Astrocyte of the spinal cord (primary cell): ENCODE measurements at regions not wholly inside any gene's neighbourhood (a gene's known extent, or its start where the extent isn't known, plus 50 kb on each side); places are given as distances from the start of the nearest gene placed in this dataset.
A peak's percentile ranks its signal among the peaks of the same experiment; 100 is the strongest.

ENCODE experiments used
- DNase-seq: peaks from one replicate; pipeline ENCODE4 v3.0.0; 2011; ENCODE audit warnings: low read depth, low spot score
- H3K4me3 ChIP-seq: 2 replicates; pipeline ENCODE4 v1.5.1; 2011; ENCODE audit warnings: low read depth, mild to moderate bottlenecking, low read length, moderate library complexity
- in situ Hi-C: cut with HindIII; loops from 2 replicates; pipeline ENCODE4 v1.10.0; 2017; ENCODE audit warnings: low sequenced_read_pairs
- TF ChIP-seq, protein P1 (sequence below): IDR thresholded peaks from 2 replicates; pipeline ENCODE4 v1.5.1; 2012; ENCODE audit warnings: low read depth, mild to moderate bottlenecking, low read length, inconsistent platforms

DNA sequence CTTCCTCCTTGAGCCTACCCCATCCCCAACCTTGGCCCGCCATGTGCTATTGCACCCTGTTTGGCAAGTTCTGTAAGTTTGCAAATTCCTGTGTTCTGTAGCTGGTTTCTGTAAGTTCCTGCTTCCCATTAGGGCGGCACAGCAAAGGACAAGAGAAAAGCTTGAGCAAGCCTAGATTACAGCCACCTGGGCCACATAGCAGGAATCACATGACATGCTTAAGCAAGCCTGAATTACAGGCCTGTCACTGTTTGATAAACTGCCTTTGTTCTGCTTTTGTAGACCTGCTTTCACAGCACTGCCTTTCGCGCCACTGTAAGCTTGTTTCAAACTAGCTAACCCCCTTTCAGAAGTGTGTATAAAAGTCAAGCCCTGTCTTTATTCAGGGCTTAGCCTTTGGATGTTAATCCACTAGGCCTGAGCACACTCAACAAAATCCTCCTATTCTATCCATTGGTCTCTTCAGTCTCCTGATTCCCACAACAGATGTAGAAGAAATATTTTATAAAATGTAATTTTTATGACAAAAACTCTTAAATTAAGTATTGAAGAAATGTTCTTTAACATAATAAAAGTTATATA, 906.8 kb upstream of the NDST4 start:
- TF ChIP-seq, protein P1, sequence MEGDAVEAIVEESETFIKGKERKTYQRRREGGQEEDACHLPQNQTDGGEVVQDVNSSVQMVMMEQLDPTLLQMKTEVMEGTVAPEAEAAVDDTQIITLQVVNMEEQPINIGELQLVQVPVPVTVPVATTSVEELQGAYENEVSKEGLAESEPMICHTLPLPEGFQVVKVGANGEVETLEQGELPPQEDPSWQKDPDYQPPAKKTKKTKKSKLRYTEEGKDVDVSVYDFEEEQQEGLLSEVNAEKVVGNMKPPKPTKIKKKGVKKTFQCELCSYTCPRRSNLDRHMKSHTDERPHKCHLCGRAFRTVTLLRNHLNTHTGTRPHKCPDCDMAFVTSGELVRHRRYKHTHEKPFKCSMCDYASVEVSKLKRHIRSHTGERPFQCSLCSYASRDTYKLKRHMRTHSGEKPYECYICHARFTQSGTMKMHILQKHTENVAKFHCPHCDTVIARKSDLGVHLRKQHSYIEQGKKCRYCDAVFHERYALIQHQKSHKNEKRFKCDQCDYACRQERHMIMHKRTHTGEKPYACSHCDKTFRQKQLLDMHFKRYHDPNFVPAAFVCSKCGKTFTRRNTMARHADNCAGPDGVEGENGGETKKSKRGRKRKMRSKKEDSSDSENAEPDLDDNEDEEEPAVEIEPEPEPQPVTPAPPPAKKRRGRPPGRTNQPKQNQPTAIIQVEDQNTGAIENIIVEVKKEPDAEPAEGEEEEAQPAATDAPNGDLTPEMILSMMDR = no peak
- in situ Hi-C loops = no loop called here
- DNase-seq = no peak
- H3K4me3 ChIP-seq = no peak overlapping the region

DNA sequence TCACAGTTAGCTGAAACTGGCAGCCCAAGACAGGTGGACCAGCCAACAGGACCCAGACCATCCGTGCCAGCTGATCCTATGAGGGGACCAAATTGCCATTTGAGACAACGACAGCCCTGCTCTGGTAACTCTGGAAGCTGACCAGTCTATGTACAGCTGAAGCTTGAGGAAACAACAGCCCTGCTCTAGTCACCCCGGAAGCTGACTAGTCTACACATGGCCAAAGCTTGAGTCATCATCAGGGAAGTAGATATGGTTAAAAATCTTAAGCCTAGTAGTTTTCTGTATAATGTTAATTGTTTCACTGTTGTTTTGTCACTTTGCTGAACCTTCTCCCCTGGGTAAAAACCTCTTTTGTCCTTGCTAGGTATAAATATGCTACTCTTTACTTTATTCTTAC, 905.4 kb upstream of the NDST4 start:
- no peak overlapping the region for H3K4me3 ChIP-seq
- DNase-seq = no peak
- TF ChIP-seq, protein P1 = no peak
- in situ Hi-C loops = no loop called here

DNA sequence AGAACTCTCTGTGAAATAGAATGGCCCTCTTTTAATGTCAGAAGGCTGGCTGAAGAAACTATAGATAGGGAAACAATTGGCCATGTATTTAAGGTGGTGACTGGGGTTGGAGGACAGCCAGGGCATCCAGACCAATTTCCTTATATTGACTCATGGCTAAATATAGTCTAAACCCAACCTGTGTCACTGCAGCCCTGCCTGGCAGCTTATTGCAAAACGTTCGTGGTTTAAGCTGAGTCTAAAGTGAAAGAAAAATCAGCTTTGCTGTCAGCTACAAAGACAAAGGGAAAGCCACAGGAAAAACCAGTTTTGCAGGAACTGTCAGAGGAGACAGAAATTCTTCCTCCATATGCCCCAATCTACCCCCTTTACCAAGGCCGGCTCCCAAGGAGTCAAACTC, 902.8 kb upstream of the NDST4 start:
- in situ Hi-C loops = no loop called here
- TF ChIP-seq, protein P1 = no peak
- peak; percentile 52 for DNase-seq
- no peak overlapping the region for H3K4me3 ChIP-seq

DNA sequence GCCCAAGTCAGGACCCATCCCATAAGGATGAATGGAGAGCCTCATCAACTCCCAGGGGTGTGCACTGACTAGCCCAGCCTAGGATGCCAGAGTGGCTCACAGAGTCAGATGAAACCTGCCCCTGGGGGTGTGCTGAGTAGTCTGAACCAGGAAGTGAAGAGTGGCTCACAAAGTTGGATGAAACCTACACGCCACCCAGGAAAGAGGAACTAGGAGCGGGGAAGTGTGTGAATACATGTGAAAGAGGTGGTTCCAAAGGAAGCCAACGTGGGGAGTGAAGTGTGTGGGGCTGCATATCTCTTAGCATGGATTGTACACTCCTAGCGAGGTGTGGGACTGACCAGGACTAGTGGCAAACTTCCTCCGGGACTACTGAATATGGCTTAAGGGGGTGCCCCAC, 902.1 kb upstream of the NDST4 start:
- H3K4me3 ChIP-seq = no peak overlapping the region
- TF ChIP-seq, protein P1 = no peak
- DNase-seq = no peak
- in situ Hi-C loops = no loop called here

DNA sequence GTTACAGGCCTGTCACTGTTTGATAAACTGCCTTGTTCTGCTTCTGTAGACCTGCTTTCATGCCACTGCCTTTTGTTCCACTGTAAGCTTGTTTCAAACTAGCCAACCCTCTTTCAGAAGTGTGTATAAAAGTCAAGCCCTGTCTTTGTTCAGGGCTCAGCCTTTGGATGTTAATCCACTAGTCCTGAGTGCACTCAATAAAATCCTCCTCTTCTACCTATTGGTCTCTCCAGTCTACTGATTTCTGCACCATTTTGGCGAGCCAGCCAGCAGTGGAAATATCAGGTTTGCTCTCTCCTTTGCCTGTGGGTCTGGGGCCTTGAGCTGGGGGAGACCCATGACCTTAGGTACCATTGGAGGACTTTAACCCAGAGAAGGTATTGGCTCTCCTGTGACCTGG, 901.6 kb upstream of the NDST4 start:
- in situ Hi-C loops = no loop called here
- H3K4me3 ChIP-seq = no peak overlapping the region
- no peak for DNase-seq
- TF ChIP-seq, protein P1 = no peak

DNA sequence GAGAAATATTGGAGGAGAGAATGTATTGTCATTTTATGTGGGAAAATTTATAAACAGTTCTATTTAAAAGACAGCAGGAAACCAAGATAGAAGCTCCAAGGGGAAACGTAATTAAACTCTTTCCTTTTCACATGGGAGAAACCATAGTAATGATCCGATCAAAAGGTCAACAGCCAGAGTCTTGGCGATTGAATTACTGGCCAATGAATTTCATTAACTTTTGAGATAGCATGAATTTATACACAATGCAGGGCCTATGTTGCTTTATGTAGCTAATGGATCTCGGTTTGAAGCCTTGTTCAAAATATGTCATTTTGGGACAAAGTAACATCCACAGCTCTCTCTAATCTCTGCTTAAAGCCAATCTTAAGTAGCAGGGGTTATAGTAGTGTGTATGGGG, 897.5 kb upstream of the NDST4 start:
- no peak for DNase-seq
- TF ChIP-seq, protein P1 = no peak
- H3K4me3 ChIP-seq = no peak overlapping the region
- in situ Hi-C loops = no loop called here

DNA sequence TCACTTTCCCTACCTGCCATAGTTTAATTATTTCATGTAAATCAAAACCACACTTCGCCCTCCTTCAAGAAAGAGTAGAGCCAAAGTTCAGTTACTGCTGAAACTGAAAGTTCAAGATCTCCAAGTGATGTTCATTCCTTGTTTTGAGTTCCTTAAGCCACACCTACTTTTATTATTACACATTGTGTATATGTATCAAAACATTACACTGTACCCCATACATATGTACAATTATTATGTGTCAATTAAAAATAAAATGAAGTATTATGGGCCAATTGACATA, 892.3 kb upstream of the NDST4 start:
- TF ChIP-seq, protein P1 = no peak
- no peak for DNase-seq
- in situ Hi-C loops = no loop called here
- no peak overlapping the region for H3K4me3 ChIP-seq
